ENCODE measurements at regions not wholly inside any gene's neighbourhood (a gene's known extent, or its start where the extent isn't known, plus 50 kb on each side); places are given as distances from the start of the nearest gene placed in this dataset.

DNA sequence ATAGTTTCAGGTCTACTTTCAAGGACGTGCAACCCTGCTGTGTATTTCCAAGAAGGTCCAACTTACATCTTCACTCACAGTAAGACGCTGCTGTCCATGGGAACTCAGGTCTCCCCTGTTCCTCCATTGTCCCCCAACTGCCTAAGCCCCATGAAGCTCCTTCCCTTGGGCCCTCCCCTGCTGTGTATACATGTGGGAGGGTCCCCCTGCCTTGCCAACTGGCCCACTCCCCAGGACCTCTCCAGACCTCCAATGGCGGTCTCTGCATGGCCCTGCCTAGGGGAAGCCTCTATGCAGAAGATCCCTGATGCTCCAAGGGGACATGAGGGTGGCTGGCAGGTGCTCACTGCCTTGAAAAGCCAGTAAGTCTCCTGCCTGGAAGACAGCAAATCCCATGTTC lies 186.7 kb upstream of the CST7 start (continued):
- TF ChIP-seq, protein P1, sequence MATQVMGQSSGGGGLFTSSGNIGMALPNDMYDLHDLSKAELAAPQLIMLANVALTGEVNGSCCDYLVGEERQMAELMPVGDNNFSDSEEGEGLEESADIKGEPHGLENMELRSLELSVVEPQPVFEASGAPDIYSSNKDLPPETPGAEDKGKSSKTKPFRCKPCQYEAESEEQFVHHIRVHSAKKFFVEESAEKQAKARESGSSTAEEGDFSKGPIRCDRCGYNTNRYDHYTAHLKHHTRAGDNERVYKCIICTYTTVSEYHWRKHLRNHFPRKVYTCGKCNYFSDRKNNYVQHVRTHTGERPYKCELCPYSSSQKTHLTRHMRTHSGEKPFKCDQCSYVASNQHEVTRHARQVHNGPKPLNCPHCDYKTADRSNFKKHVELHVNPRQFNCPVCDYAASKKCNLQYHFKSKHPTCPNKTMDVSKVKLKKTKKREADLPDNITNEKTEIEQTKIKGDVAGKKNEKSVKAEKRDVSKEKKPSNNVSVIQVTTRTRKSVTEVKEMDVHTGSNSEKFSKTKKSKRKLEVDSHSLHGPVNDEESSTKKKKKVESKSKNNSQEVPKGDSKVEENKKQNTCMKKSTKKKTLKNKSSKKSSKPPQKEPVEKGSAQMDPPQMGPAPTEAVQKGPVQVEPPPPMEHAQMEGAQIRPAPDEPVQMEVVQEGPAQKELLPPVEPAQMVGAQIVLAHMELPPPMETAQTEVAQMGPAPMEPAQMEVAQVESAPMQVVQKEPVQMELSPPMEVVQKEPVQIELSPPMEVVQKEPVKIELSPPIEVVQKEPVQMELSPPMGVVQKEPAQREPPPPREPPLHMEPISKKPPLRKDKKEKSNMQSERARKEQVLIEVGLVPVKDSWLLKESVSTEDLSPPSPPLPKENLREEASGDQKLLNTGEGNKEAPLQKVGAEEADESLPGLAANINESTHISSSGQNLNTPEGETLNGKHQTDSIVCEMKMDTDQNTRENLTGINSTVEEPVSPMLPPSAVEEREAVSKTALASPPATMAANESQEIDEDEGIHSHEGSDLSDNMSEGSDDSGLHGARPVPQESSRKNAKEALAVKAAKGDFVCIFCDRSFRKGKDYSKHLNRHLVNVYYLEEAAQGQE (IDR thresholded peaks at IDR 0.05; ENCODE audit: borderline replicate concordance): no peak
- TF ChIP-seq, protein P1 (CRISPR knock-in tag; IDR thresholded peaks at IDR 0.05; ENCODE audit: low read depth): no peak
- no peak for TF ChIP-seq NCOA4 (IDR thresholded peaks at IDR 0.05; ENCODE audit: partially characterized antibody)
- TF ChIP-seq, protein P2, sequence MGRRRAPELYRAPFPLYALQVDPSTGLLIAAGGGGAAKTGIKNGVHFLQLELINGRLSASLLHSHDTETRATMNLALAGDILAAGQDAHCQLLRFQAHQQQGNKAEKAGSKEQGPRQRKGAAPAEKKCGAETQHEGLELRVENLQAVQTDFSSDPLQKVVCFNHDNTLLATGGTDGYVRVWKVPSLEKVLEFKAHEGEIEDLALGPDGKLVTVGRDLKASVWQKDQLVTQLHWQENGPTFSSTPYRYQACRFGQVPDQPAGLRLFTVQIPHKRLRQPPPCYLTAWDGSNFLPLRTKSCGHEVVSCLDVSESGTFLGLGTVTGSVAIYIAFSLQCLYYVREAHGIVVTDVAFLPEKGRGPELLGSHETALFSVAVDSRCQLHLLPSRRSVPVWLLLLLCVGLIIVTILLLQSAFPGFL (CRISPR knock-in tag; IDR thresholded peaks at IDR 0.05): no peak
- TF ChIP-seq DNMT1 (IDR thresholded peaks at IDR 0.05): no peak
